Trophoblast cell (in vitro differentiated cells and primary cell): ENCODE measurements at regions not wholly inside any gene's neighbourhood (a gene's known extent, or its start where the extent isn't known, plus 50 kb on each side); places are given as distances from the start of the nearest gene placed in this dataset.

ENCODE experiments used
- DNase-seq, 2 donors: peaks; one replicate each; pipeline ENCODE4 v3.0.0-alpha.2; 2016
- H2AFZ ChIP-seq: 2 replicates; pipeline ENCODE4 v1.6.1; 2013; ENCODE audit warnings: low read length, moderate library complexity, mild to moderate bottlenecking; ENCODE audit not compliant: insufficient read depth, poor library complexity
- H2AK5ac ChIP-seq: 2 replicates; pipeline ENCODE4 v1.6.1; 2013; ENCODE audit warnings: mild to moderate bottlenecking, low read length
- H2BK120ac ChIP-seq: 2 replicates; pipeline ENCODE4 v1.6.1; 2013; ENCODE audit warnings: low read length, mild to moderate bottlenecking, moderate library complexity; ENCODE audit not compliant: insufficient read depth, poor library complexity
- H2BK12ac ChIP-seq: 2 replicates; pipeline ENCODE4 v1.6.1; 2013; ENCODE audit warnings: mild to moderate bottlenecking, low read length, moderate library complexity
- H2BK5ac ChIP-seq: 2 replicates; pipeline ENCODE4 v1.6.1; 2013; ENCODE audit warnings: low read length, low read depth, moderate library complexity, mild to moderate bottlenecking; ENCODE audit not compliant: poor library complexity
- H3K14ac ChIP-seq: 2 replicates; pipeline ENCODE4 v1.6.1; 2013; ENCODE audit warnings: mild to moderate bottlenecking, low read length
- H3K18ac ChIP-seq: 2 replicates; pipeline ENCODE4 v1.6.1; 2013; ENCODE audit warnings: mild to moderate bottlenecking, low read length
- H3K23ac ChIP-seq: 2 replicates; pipeline ENCODE4 v1.6.1; 2013; ENCODE audit warnings: low read length
- H3K27ac ChIP-seq: 2 replicates; pipeline ENCODE4 v1.5.1; 2013; ENCODE audit warnings: low read depth, mild to moderate bottlenecking, inconsistent platforms, low read length, moderate library complexity
- H3K27me3 ChIP-seq: 2 replicates; pipeline ENCODE4 v1.6.1; 2013; ENCODE audit warnings: inconsistent platforms, mild to moderate bottlenecking, low read length, moderate library complexity; ENCODE audit not compliant: insufficient read depth
- H3K36me3 ChIP-seq, 2 experiments: 1 replicate in 1 of 2; 2 replicates in 1 of 2; pipeline ENCODE4 v1.6.1; 2013; ENCODE audit warnings: low read length in 2 of 2, mild to moderate bottlenecking in 2 of 2, moderate library complexity in 1 of 2; ENCODE audit not compliant: insufficient read depth in 2 of 2, control insufficient read depth in 1 of 2
- H3K4ac ChIP-seq: 2 replicates; pipeline ENCODE4 v1.6.1; 2013; ENCODE audit warnings: low read depth, mild to moderate bottlenecking, low read length, moderate library complexity
- H3K4me1 ChIP-seq, 2 experiments: 1 replicate in 1 of 2; 2 replicates in 1 of 2; pipeline ENCODE4 v1.6.1; 2013; ENCODE audit warnings: low read length in 2 of 2, mild to moderate bottlenecking in 2 of 2, moderate library complexity in 1 of 2; ENCODE audit not compliant: insufficient read depth in 2 of 2, control insufficient read depth in 1 of 2
- H3K4me2 ChIP-seq: 2 replicates; pipeline ENCODE4 v1.6.1; 2013; ENCODE audit warnings: inconsistent platforms, mild to moderate bottlenecking, low read length, moderate library complexity
- H3K4me3 ChIP-seq: 2 replicates; pipeline ENCODE4 v1.5.1; 2013; ENCODE audit warnings: mild to moderate bottlenecking, low read depth, low read length, inconsistent platforms
- H3K79me1 ChIP-seq: one replicate; pipeline ENCODE4 v1.6.1; 2013; ENCODE audit warnings: low read length
- H3K79me2 ChIP-seq: 2 replicates; pipeline ENCODE4 v1.6.1; 2013; ENCODE audit warnings: low read length, mild to moderate bottlenecking; ENCODE audit not compliant: control insufficient read depth, insufficient read depth, poor library complexity
- H3K9ac ChIP-seq: 2 replicates; pipeline ENCODE4 v1.6.1; 2013; ENCODE audit warnings: mild to moderate bottlenecking, low read length
- H3K9me3 ChIP-seq: 2 replicates; pipeline ENCODE4 v1.6.1; 2013; ENCODE audit warnings: low read depth, mild to moderate bottlenecking, control low read depth, inconsistent platforms, low read length; ENCODE audit not compliant: insufficient read depth
- H4K12ac ChIP-seq: 2 replicates; pipeline ENCODE4 v1.6.1; 2013; ENCODE audit warnings: low read depth, mild to moderate bottlenecking, low read length, moderate library complexity
- H4K8ac ChIP-seq: 2 replicates; pipeline ENCODE4 v1.6.1; 2013; ENCODE audit warnings: low read depth, mild to moderate bottlenecking, low read length, moderate library complexity
- H4K91ac ChIP-seq: one replicate; pipeline ENCODE4 v1.6.1; 2013; ENCODE audit warnings: low read depth, mild to moderate bottlenecking, low read length, moderate library complexity
- WGBS: extraction: QIAGEN DNeasy Blood & Tissue Kit; methylation state at CpG from one replicate; pipeline ENCODE4 v1.1.7; 2013; ENCODE audit warnings: missing lambda C conversion rate; ENCODE audit not compliant: insufficient read length, insufficient coverage; ENCODE audit errors: extremely low coverage; 5-methylcytosine and 5-hydroxymethylcytosine counted together

- H3K27ac ChIP-seq: no peak overlapping the region
- H2AK5ac ChIP-seq: no peak overlapping the region
- no peaks in the 10 kb centered on the region for H3K79me1 ChIP-seq
- no peak overlapping the region for H3K4ac ChIP-seq
- H2BK120ac ChIP-seq: no peak overlapping the region
- no peak overlapping the region for H3K9ac ChIP-seq
- H3K4me2 ChIP-seq: no peak overlapping the region
- no peaks in the 10 kb centered on the region for H3K9me3 ChIP-seq
- H2BK5ac ChIP-seq: no peak overlapping the region
- H3K27me3 ChIP-seq: no peaks in the 10 kb centered on the region
- H3K4me1 ChIP-seq: no peaks in the 10 kb centered on the region
- no peak for DNase-seq
- no peaks in the 10 kb centered on the region for H3K79me2 ChIP-seq
- no peaks in the 10 kb centered on the region for H3K36me3 ChIP-seq
- H2AFZ ChIP-seq: no peak overlapping the region
- WGBS: no CpG with 5 or more reads among the region's 4 CpGs
- H3K18ac ChIP-seq: no peak overlapping the region
- no peak overlapping the region for H3K14ac ChIP-seq
- H3K4me3 ChIP-seq: no peak overlapping the region
- no peak overlapping the region for H3K23ac ChIP-seq
- H4K91ac ChIP-seq: no peak overlapping the region
- no peak overlapping the region for H4K12ac ChIP-seq
- no peak overlapping the region for H2BK12ac ChIP-seq
- no peak overlapping the region for H4K8ac ChIP-seq
Observed at GRCh38 chr4:37124800-37125199, 119.7 kb upstream of the NWD2 start.

GRCh38 chr4:37126051-37126450, 118.5 kb upstream of the NWD2 start:
- Histone ChIP-seq H2BK120ac (no peak overlapping the region), H2BK5ac (no peak overlapping the region), H3K79me1 (no peaks in the 10 kb centered on the region), H3K27ac (no peak overlapping the region), H3K79me2 (no peaks in the 10 kb centered on the region), H3K9me3 (no peaks in the 10 kb centered on the region), H4K8ac (no peak overlapping the region), H3K4me1 (no peaks in the 10 kb centered on the region), H3K9ac (no peak overlapping the region), H3K14ac (no peak overlapping the region), H4K12ac (no peak overlapping the region), H2BK12ac (no peak overlapping the region), H3K27me3 (no peaks in the 10 kb centered on the region), H3K4me2 (no peak overlapping the region), H3K4me3 (no peak overlapping the region), H2AFZ (no peak overlapping the region), H3K18ac (no peak overlapping the region), H4K91ac (no peak overlapping the region), H3K23ac (no peak overlapping the region), H2AK5ac (no peak overlapping the region), H3K36me3 (no peaks in the 10 kb centered on the region), H3K4ac (no peak overlapping the region)
- no peak for DNase-seq

GRCh38 chr4:37130465-37130864, 114.1 kb upstream of the NWD2 start:
- no peaks in the 10 kb centered on the region for H3K79me1 ChIP-seq
- no peak overlapping the region for H4K8ac ChIP-seq
- no peaks in the 10 kb centered on the region for H3K4me1 ChIP-seq
- WGBS: no CpG with 5 or more reads among the region's 2 CpGs
- no peak overlapping the region for H4K91ac ChIP-seq
- no peaks in the 10 kb centered on the region for H3K79me2 ChIP-seq
- H3K27ac ChIP-seq: no peak overlapping the region
- H3K36me3 ChIP-seq: no peaks in the 10 kb centered on the region
- H3K27me3 ChIP-seq: no peaks in the 10 kb centered on the region
- H4K12ac ChIP-seq: no peak overlapping the region
- H3K18ac ChIP-seq: no peak overlapping the region
- no peaks in the 10 kb centered on the region for H3K9me3 ChIP-seq
- no peak overlapping the region for H3K14ac ChIP-seq
- H2BK12ac ChIP-seq: no peak overlapping the region
- H2BK5ac ChIP-seq: no peak overlapping the region
- no peak overlapping the region for H3K4ac ChIP-seq
- DNase-seq: no peak
- no peak overlapping the region for H3K9ac ChIP-seq
- no peak overlapping the region for H3K4me3 ChIP-seq
- no peak overlapping the region for H2AK5ac ChIP-seq
- no peak overlapping the region for H3K4me2 ChIP-seq
- no peak overlapping the region for H3K23ac ChIP-seq
- H2AFZ ChIP-seq: no peak overlapping the region
- H2BK120ac ChIP-seq: no peak overlapping the region

GRCh38 chr4:37132351-37132974, 112.1 kb upstream of the NWD2 start:
- no peaks in the 10 kb centered on the region for H3K4me1 ChIP-seq
- no peak overlapping the region for H3K23ac ChIP-seq
- H3K9ac ChIP-seq: no peak overlapping the region
- H3K4me2 ChIP-seq: no peak overlapping the region
- no peak overlapping the region for H2BK5ac ChIP-seq
- H3K9me3 ChIP-seq: no peaks in the 10 kb centered on the region
- no peak overlapping the region for H2BK12ac ChIP-seq
- no peak overlapping the region for H2AK5ac ChIP-seq
- no peak overlapping the region for H3K4me3 ChIP-seq
- H3K14ac ChIP-seq: no peak overlapping the region
- no peak overlapping the region for H2BK120ac ChIP-seq
- no peak overlapping the region for H4K8ac ChIP-seq
- H3K79me1 ChIP-seq: no peaks in the 10 kb centered on the region
- no peak overlapping the region for H3K27ac ChIP-seq
- DNase-seq: peak in 1 of 2 donors; percentile 9
- H4K91ac ChIP-seq: no peak overlapping the region
- no peak overlapping the region for H2AFZ ChIP-seq
- no peaks in the 10 kb centered on the region for H3K36me3 ChIP-seq
- no peak overlapping the region for H3K18ac ChIP-seq
- H3K4ac ChIP-seq: no peak overlapping the region
- no peaks in the 10 kb centered on the region for H3K79me2 ChIP-seq
- no peaks in the 10 kb centered on the region for H3K27me3 ChIP-seq
- no peak overlapping the region for H4K12ac ChIP-seq
